ENCODE measurements at regions not wholly inside any gene's neighbourhood (a gene's known extent, or its start where the extent isn't known, plus 50 kb on each side); places are given as distances from the start of the nearest gene placed in this dataset.

- DNase-seq: no peak
These were observed 74.8 kb upstream of the RXRA start for GRCh38 chr9:134251296-134252069.

GRCh38 chr9:134252084-134252830, 74.0 kb upstream of the RXRA start:
- DNase-seq: no peak

- no peak for DNase-seq
These were observed 72.5 kb upstream of the RXRA start for GRCh38 chr9:134253606-134254205.

- DNase-seq: no peak
These were observed 67.9 kb upstream of the RXRA start for GRCh38 chr9:134258332-134258731.

DNA sequence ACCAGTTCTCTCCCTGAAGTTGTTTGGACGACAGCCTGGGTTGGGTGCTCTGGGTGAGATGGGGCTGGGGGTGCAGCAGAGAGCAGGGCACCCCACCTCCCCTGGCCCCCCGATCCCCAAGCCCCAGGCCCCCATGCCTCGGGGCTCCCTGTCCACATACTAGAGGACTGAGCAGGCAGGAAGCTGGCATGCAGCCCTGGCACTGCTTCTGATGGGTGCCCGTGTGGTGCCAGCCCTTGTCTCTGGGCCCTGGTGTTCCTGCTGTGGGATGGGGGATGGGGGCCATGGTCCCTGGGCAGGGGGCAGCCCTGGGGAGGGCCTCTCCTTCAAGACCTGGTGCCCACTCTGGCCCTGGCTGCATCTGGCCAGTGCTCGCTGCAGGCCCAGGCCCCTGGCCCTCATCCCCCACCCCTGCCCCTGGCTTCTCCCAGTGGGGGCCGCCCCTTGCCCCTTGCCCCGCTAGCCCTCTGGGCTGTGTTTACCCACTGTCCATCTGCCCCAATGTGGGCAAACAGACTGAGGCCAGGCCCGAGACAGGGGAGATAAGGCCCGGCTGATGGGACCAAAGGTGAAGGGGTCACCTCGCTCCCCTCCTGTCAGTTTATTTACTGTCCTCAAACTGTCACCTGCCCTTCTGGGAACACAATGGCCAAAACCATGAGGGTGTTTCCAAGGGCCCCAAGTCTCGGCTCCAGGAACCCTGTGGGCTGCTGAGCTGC, 67.3 kb upstream of the RXRA start:
- DNase-seq: no peak

- DNase-seq: no peak
These were observed 66.5 kb upstream of the RXRA start for GRCh38 chr9:134259708-134260107.

DNA sequence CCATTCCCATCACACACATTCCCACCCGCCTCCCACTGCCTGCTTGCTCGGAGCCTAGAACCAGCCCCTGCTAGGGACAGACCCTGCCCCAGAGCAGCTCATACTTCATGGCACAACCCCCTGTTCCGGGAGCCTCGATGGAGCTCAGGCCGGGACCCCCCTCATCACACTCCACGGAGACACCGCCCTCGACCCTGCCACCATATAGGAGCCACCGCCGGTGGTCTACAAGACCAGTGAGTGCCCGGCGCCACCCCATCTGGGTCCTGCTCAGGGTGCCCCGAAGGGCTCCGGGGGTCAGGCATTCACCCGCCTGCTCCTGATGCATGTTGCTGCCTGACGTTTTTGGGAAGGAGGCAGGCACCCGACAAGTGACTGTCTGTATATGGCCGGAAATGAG, 65.5 kb upstream of the RXRA start:
- DNase-seq: no peak

DNA sequence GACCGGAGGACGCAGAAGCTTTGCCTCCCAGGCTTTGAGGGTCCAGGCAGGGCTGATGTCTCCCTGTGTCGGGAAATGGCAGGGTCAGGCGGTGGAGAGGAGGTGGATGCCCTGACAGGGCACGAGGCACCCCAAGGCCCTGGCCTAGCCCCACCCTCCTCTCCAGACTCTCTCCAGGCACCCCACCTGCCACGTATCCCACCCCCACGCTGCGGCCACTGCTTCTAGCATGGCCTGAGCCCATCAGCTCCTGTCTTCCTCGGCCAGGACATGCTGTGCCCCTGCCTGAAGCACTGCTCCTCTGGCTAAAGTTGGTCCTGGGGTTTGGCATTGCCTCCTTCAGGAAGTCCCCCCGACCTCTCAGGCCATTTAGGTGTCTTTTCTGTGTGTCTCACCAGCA, 64.2 kb upstream of the RXRA start:
- DNase-seq: no peak

DNA sequence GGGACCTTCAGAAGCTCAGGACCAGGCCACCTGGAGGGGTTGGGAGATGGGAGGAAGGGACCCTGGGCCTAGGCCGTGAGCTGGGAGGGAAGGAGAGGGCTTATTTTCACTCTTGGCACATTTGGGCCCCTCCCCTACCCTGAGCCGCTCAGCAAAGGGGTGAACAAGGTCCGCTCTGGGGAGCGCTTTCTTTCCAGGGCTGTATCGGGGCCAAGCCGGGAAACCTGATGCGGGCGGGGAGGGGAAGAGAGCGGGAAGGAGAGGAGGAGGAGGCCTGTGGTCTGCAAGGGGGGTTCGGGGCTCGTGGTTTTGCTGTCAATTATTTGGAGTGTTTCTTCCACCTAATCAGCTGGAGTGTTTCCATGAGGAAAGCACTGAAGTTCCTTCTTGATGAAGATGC, 62.7 kb upstream of the RXRA start:
- no peak for DNase-seq

GRCh38 chr9:134264169-134264568, 62.1 kb upstream of the RXRA start:
- no peak for DNase-seq

DNA sequence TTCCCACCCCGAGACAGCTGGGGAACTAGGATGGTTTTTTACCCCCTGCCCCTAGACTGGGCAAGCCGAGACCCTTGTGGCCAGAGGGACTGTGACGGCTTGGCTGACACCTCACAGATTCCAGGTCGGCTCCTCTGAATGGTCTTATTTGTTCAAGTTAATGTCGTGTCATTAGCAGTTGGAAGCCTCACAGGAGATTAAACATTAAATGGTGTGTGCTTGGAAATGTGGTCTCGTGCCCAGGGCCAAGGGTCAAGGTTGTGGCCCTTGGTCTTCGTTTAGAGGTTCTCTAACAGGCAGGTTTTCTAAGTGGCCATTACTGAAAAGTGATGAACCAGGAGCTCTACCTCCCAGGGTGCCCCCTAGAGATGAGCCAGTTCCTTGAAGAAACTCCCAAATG, 61.2 kb upstream of the RXRA start:
- no peak for DNase-seq

- DNase-seq: no peak
These were observed 59.8 kb upstream of the RXRA start for GRCh38 chr9:134266418-134266817.

DNA sequence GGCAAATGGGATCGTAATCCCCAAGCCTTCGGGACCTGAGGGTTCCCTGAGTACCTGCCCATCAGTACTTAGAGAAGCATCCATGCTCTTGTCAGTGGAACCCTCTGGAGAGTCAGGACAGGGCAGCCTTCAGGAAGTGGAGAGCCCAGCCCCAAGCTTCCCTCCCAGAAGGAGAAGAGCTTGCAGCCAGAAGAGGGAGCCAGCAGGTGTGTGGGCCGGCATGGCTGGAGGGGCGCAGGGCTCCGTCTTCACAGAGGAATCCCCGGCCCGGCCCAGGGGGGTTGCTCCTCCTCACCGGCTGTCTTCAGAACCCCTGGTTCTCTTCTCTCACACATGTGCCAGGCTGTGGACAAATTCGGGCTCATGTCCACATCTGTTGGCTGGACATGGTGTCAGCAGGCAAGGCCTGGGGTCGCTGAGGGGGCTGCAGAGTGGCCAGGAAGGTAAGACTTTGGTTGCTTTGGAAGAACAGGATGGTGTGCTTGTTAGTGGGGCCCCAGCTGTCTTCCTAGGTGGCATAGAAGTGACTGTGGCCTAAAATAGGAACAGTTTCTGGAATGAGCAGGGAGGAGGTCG, 58.9 kb upstream of the RXRA start:
- no peak for DNase-seq

- no peak for DNase-seq
These were observed 58.2 kb upstream of the RXRA start for GRCh38 chr9:134267881-134268724.

GRCh38 chr9:134268747-134269146, 57.5 kb upstream of the RXRA start:
- no peak for DNase-seq

DNA sequence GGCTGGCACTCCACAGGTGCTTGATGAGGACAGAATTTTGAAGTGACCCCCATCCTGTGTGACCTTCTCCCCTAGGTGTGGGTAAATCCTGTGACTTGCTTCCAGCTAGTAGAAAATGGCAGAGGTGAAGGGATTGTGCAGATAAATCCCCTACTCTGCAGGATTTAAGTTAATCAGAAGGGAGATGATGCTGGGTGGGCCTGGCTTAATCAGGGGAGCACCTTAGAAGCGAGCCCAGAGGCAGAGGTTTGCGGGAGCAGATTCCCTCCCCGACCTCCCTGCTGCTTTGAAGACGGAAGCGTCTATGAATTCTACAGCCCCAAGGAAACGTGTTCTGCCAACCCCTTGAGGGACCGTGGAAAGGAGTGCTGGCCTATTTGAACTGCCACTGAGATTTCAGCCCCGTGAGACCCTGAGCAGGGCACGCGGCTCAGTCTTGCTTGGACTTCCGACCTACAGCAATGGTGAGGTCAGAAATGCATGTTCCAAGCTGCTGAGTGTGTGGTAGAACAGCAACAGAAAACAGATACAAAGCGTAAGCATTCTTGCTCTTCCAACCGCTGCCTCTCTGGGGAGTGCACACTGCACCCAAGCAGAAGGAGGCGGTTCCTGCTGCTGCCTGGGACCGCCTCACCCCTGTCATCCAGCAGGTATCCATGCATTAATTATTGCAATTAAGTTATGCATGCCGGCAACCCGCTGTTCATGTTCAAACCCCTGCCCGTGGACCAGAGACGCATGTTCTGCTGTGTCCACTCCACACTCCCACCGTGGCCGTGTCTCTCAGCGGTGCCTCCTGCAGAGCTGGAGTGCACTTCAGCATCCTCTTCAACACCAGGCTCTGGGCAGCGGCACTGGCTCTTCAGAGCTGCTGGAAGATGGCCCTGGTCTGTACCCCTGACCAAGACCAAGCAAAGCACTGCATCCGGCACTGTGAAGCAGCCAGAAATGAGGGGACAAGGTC, 54.6 kb upstream of the RXRA start:
- no peak for DNase-seq

DNA sequence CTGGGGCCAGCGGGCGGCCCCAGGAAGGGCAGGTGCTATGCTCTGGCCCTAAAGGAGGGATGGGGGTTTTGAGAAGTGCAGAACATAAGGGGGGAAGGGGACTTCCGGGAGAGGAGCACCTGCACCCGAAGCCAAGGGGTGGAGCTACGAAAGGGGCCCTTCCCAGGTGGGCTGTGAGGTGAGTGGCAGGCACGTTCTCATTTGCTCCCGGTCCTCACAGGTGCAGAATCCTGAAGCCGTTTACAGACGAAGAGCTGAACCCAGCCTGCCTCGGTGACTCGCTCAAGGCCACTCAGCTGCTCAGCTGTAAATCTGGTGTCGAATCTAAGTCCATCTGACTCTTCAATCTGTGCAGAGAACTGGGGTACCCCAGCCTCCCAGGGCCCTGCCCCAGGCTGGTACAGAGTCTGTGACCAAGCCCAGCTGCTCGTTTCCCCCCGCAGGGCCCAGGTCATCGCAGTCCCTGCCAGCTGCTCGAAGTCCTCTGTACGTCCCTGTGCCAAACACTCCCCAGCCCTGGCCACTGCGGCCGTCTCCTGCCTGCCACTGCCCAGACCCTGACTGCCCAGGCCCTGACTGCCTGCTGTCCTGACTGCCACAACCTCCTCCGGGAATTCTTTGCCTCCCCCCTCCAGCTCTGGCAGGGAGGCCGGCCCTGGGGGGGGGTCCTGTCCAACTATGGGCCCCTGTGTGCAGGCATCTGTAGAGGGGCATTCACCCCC, 53.8 kb upstream of the RXRA start:
- no peak for DNase-seq

DNA sequence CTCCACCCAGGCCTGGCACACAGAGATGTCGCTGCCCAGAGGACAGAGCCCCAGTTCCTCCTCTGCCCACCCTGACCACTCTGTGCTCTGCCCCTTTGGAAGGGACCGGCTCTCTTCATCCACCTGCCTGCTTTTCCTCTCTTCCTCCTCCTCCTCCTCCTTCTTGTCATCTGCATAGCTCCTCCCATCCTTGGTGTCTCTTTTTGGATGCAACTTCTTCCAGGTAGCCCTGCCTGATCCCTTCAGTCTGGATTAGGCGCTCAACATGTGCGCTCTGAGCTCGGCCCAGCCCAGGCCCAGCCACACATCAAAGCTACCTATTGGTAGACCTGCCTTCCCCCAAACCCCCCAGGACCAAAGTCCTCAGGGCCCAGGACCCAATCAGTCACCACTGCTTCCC, 52.6 kb upstream of the RXRA start:
- no peak for DNase-seq

DNA sequence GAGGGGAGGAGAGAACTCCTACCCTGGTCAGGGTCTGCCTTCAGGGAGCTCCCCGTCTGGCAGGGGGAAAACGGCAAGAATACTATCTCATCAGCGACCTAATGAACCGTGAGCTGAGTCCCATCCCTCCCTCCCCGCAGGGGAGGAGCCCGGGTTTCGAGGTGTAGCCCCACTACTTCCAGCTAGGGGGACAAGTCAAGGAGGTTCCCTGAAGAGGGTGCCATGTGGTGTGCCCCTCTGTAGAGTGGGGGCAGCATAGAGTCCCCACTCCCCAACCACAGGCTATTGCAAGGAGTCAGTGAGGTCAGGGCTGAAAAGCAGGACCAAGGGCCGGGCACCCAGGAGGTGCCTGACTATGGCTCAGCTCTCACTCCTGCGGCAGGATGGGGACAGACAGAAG, 50.9 kb upstream of the RXRA start:
- DNase-seq: no peak
